SK-N-SH treated with all-trans-retinoic acid at 6 μM for 48 hours (cell line): ENCODE measurements at regions not wholly inside any gene's neighbourhood (a gene's known extent, or its start where the extent isn't known, plus 50 kb on each side); places are given as distances from the start of the nearest gene placed in this dataset.

Experiments used
- ESRRG ChIP-seq: fragments of 250-450 bp; sonication (Bioruptor Pico); IDR thresholded peaks from 2 replicates; pipeline ENCODE4 v1.6.1; 2021; ENCODE audit warnings: mild to moderate bottlenecking
- ISL1 ChIP-seq: fragments of 250-450 bp; sonication (Bioruptor Pico); IDR thresholded peaks from 2 replicates; pipeline ENCODE4 v2.1.2; 2022; ENCODE audit warnings: mild to moderate bottlenecking, moderate library complexity
- OSR1 ChIP-seq: fragments of 250-450 bp; sonication (Bioruptor Pico); IDR thresholded peaks from 2 replicates; pipeline ENCODE4 v1.8.0; 2022; ENCODE audit warnings: moderate library complexity, mild to moderate bottlenecking, inconsistent platforms
- SNAI2 ChIP-seq: fragments of 250-450 bp; sonication (Bioruptor Pico); IDR thresholded peaks from 2 replicates; pipeline ENCODE4 v1.5.0; 2020; ENCODE audit warnings: mild to moderate bottlenecking, moderate library complexity
- TF ChIP-seq, protein P1 (sequence below): fragments of 250-450 bp; sonication (Bioruptor Pico); IDR thresholded peaks from 2 replicates; pipeline ENCODE4 v1.5.1; 2020; ENCODE audit warnings: low read depth, mild to moderate bottlenecking, moderate library complexity
- TF ChIP-seq, protein P2 (sequence below): fragments of 250-450 bp; sonication (Bioruptor Pico); IDR thresholded peaks from 2 replicates; pipeline ENCODE4 v1.5.0; 2020; ENCODE audit warnings: mild to moderate bottlenecking, moderate library complexity
- TF ChIP-seq, protein P3 (sequence below): fragments of 250-450 bp; sonication (Bioruptor Pico); IDR thresholded peaks from 2 replicates; pipeline ENCODE4 v1.8.0; 2020; ENCODE audit warnings: mild to moderate bottlenecking, moderate library complexity, borderline replicate concordance

DNA sequence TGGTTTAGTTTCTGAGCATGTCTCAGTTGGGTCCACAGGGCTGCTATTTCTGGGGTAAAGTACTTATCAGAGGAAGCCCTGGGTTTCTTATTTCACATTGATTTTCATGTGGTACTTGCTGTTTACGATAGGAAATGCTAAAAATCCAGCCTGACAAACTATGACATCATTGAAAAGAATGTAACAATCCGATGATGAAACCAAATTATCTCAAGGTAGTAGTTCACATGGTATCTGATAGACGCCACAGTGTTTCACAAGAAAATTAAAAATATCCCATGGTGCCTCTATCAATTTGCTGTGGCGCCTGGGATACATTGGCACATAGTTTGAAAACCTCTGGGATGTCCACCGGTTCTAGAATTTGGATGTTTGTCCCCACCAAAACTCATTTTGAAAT lies 418.9 kb upstream of the RPS6KA3 start:
- TF ChIP-seq ISL1 (no peak), OSR1 (no peak), SNAI2 (CRISPR knock-in tag) (no peak), ESRRG (no peak)
- TF ChIP-seq, protein P1, sequence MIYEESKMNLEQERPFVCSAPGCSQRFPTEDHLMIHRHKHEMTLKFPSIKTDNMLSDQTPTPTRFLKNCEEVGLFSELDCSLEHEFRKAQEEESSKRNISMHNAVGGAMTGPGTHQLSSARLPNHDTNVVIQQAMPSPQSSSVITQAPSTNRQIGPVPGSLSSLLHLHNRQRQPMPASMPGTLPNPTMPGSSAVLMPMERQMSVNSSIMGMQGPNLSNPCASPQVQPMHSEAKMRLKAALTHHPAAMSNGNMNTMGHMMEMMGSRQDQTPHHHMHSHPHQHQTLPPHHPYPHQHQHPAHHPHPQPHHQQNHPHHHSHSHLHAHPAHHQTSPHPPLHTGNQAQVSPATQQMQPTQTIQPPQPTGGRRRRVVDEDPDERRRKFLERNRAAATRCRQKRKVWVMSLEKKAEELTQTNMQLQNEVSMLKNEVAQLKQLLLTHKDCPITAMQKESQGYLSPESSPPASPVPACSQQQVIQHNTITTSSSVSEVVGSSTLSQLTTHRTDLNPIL (CRISPR knock-in tag): no peak
- TF ChIP-seq, protein P2, sequence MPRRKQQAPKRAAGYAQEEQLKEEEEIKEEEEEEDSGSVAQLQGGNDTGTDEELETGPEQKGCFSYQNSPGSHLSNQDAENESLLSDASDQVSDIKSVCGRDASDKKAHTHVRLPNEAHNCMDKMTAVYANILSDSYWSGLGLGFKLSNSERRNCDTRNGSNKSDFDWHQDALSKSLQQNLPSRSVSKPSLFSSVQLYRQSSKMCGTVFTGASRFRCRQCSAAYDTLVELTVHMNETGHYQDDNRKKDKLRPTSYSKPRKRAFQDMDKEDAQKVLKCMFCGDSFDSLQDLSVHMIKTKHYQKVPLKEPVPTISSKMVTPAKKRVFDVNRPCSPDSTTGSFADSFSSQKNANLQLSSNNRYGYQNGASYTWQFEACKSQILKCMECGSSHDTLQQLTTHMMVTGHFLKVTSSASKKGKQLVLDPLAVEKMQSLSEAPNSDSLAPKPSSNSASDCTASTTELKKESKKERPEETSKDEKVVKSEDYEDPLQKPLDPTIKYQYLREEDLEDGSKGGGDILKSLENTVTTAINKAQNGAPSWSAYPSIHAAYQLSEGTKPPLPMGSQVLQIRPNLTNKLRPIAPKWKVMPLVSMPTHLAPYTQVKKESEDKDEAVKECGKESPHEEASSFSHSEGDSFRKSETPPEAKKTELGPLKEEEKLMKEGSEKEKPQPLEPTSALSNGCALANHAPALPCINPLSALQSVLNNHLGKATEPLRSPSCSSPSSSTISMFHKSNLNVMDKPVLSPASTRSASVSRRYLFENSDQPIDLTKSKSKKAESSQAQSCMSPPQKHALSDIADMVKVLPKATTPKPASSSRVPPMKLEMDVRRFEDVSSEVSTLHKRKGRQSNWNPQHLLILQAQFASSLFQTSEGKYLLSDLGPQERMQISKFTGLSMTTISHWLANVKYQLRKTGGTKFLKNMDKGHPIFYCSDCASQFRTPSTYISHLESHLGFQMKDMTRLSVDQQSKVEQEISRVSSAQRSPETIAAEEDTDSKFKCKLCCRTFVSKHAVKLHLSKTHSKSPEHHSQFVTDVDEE (CRISPR knock-in tag): no peak
- TF ChIP-seq, protein P3, sequence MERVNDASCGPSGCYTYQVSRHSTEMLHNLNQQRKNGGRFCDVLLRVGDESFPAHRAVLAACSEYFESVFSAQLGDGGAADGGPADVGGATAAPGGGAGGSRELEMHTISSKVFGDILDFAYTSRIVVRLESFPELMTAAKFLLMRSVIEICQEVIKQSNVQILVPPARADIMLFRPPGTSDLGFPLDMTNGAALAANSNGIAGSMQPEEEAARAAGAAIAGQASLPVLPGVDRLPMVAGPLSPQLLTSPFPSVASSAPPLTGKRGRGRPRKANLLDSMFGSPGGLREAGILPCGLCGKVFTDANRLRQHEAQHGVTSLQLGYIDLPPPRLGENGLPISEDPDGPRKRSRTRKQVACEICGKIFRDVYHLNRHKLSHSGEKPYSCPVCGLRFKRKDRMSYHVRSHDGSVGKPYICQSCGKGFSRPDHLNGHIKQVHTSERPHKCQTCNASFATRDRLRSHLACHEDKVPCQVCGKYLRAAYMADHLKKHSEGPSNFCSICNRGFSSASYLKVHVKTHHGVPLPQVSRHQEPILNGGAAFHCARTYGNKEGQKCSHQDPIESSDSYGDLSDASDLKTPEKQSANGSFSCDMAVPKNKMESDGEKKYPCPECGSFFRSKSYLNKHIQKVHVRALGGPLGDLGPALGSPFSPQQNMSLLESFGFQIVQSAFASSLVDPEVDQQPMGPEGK (CRISPR knock-in tag): no peak
